ENCODE measurements at regions not wholly inside any gene's neighbourhood (a gene's known extent, or its start where the extent isn't known, plus 50 kb on each side); places are given as distances from the start of the nearest gene placed in this dataset.

DNA sequence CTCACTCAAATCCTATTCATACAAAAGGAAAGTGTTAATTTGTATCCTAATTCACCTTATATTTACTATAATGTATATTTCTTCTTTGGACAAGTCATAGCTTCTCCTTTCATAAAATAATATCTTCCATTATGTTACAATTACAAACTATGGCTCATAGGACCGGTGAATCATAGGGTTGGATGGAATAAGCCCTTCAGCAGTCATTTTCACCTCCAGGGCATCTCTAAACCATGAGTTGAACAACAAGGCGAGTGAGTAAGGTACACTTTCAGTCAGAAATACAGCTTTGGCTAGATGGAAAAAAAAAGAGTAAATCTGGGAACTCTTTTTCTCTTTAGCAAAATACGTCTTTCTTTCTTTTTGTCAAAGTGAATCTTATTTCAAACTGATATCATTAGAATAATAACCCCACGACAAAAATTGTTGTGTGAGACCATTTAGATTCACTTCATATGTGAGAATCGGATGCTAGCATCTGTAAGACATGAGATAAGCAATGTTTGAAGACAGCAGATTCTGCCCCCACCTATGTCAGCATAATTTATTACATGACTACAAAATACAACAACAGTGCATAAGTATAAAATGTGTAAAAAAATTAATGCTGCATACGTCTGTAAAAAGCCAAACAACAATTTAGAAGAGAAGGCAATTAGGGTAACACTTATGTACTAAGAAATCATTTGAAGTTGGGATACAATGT lies 184.4 kb upstream of the SLC38A2 start:
- Histone ChIP-seq H3K27ac (ENCODE audit: low read depth, low read length) (peak overlapping the region; percentile 91), H3K79me2 (ENCODE audit: insufficient read depth, low read length) (peaks cover 12% of the 10 kb centered on the region), H3K4me3 (replicated peaks in 1 of 2; ENCODE audit: low read depth in 1 of 2, low read length in 2 of 2) (0 out of 4 replicates have a peak overlapping the region, but pooled peaks of 1 of the 2 experiments have one; percentile 1), H2AFZ (ENCODE audit: low read depth, low read length, poor library complexity, severe bottlenecking) (no peak overlapping the region), H3K4me2 (ENCODE audit: low read length) (peak overlapping the region; percentile 64), H3K36me3 (ENCODE audit: control insufficient read depth in 1 of 2, insufficient read depth in 2 of 2, low read length in 2 of 2) (0 out of 4 replicates have a peak, but pooled peaks cover 0 to 8% of the 10 kb centered on the region in 2 experiments), H3K4me1 (ENCODE audit: control insufficient read depth in 1 of 2, insufficient read depth in 2 of 2, low read length in 2 of 2) (peaks cover 75 to 83% of the 10 kb centered on the region in 2 experiments), H3K9me3 (ENCODE audit: control insufficient read depth in 1 of 2, insufficient read depth in 1 of 2, low read depth in 1 of 2, low read length in 2 of 2) (no peaks in the 10 kb centered on the region), H3K27me3 (ENCODE audit: insufficient read depth, low read length) (no peaks in the 10 kb centered on the region), H4K20me1 (ENCODE audit: insufficient read depth) (no peaks in the 10 kb centered on the region), H3K9me2 (ENCODE audit: insufficient read depth) (no peaks in the 10 kb centered on the region), H3K9ac (ENCODE audit: low read length) (peak overlapping the region; percentile 58)
- intact Hi-C loops (cut with micrococcal nuclease): loop anchor here (2.0 to 10.0 kb wide), 4 partner anchors 126 to 565 kb away; partner anchors contain the start of genes SCAF11 and SLC38A1
- BruUV-seq (replicated peaks): no TSS peak
- POLR2A ChIA-PET: interaction anchor here (0.6 to 1.7 kb wide), 3 partner anchors 10 to 104 kb away, joined by 3 to 9 read pairs (median 4); no protein-coding TSS in a partner anchor
- peak; percentile 83 for DNase-seq (ENCODE audit: low read depth, low spot score)
- ATAC-seq: peak; percentile 40
- CTCF ChIA-PET: interaction anchor here (1.0 kb wide), 1 partner anchor 105 kb away, joined by 4 read pairs; no protein-coding TSS in a partner anchor
- RAD21 ChIA-PET (ENCODE audit: low non-redundant PET in 1 of 2, low total read pairs in 2 of 2, uncharacterized antibody in 2 of 2, unreplicated experiment in 2 of 2): no interaction called here
- TF ChIP-seq EZH2phosphoT487 (IDR thresholded peaks at IDR 0.05; ENCODE audit: borderline replicate concordance) (no peak), SIN3A (IDR thresholded peaks at IDR 0.05; ENCODE audit: low read depth) (no peak), ELF1 (IDR thresholded peaks at IDR 0.05; ENCODE audit: borderline replicate concordance, low read depth) (no peak), JUND (IDR thresholded peaks at IDR 0.05) (peak; percentile 88), TCF7L2 (IDR thresholded peaks at IDR 0.05; ENCODE audit: borderline replicate concordance, extremely low read depth, insufficient read depth, insufficient read length) (no peak), EZH2 (IDR thresholded peaks at IDR 0.05) (no peak), SP1 (IDR thresholded peaks at IDR 0.05; ENCODE audit: low read depth) (peak; percentile 79), SRF (IDR thresholded peaks at IDR 0.05; ENCODE audit: low read depth) (0 out of 2 replicates have a peak, but pooled peaks have one; percentile 28), ZNF274 (IDR thresholded peaks at IDR 0.05; ENCODE audit: low read depth, low read length) (no peak), CBX3 (IDR thresholded peaks at IDR 0.05; ENCODE audit: low read depth) (peak; percentile 79), CEBPB (IDR thresholded peaks at IDR 0.05; ENCODE audit: low read depth) (peak; percentile 61), RAD21 (IDR thresholded peaks at IDR 0.05; ENCODE audit: low read depth) (peak; percentile 32; the same call in 1 of the 2 replicates), YY1 (IDR thresholded peaks at IDR 0.05; ENCODE audit: extremely low read depth, insufficient replicate concordance, low read depth, low read length) (peak; percentile 45), POLR2A (IDR thresholded peaks at IDR 0.05; ENCODE audit: borderline replicate concordance, extremely low read depth, insufficient read depth, insufficient read length) (no peak), POLR2AphosphoS5 (IDR thresholded peaks at IDR 0.05; ENCODE audit: low read depth, low read length) (peak; percentile 48; the same call in 1 of the 2 replicates), EGR1 (IDR thresholded peaks at IDR 0.05; ENCODE audit: low read depth) (0 out of 2 replicates have a peak, but pooled peaks have one; percentile 20), FOSL1 (IDR thresholded peaks at IDR 0.05; ENCODE audit: low read depth) (peak; percentile 85)
- TF ChIP-seq, protein P1, sequence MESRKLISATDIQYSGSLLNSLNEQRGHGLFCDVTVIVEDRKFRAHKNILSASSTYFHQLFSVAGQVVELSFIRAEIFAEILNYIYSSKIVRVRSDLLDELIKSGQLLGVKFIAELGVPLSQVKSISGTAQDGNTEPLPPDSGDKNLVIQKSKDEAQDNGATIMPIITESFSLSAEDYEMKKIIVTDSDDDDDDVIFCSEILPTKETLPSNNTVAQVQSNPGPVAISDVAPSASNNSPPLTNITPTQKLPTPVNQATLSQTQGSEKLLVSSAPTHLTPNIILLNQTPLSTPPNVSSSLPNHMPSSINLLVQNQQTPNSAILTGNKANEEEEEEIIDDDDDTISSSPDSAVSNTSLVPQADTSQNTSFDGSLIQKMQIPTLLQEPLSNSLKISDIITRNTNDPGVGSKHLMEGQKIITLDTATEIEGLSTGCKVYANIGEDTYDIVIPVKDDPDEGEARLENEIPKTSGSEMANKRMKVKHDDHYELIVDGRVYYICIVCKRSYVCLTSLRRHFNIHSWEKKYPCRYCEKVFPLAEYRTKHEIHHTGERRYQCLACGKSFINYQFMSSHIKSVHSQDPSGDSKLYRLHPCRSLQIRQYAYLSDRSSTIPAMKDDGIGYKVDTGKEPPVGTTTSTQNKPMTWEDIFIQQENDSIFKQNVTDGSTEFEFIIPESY (IDR thresholded peaks at IDR 0.05; ENCODE audit: extremely low read depth, insufficient replicate concordance, low read length): no peak
- TF ChIP-seq, protein P2, sequence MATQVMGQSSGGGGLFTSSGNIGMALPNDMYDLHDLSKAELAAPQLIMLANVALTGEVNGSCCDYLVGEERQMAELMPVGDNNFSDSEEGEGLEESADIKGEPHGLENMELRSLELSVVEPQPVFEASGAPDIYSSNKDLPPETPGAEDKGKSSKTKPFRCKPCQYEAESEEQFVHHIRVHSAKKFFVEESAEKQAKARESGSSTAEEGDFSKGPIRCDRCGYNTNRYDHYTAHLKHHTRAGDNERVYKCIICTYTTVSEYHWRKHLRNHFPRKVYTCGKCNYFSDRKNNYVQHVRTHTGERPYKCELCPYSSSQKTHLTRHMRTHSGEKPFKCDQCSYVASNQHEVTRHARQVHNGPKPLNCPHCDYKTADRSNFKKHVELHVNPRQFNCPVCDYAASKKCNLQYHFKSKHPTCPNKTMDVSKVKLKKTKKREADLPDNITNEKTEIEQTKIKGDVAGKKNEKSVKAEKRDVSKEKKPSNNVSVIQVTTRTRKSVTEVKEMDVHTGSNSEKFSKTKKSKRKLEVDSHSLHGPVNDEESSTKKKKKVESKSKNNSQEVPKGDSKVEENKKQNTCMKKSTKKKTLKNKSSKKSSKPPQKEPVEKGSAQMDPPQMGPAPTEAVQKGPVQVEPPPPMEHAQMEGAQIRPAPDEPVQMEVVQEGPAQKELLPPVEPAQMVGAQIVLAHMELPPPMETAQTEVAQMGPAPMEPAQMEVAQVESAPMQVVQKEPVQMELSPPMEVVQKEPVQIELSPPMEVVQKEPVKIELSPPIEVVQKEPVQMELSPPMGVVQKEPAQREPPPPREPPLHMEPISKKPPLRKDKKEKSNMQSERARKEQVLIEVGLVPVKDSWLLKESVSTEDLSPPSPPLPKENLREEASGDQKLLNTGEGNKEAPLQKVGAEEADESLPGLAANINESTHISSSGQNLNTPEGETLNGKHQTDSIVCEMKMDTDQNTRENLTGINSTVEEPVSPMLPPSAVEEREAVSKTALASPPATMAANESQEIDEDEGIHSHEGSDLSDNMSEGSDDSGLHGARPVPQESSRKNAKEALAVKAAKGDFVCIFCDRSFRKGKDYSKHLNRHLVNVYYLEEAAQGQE (IDR thresholded peaks at IDR 0.05; ENCODE audit: low read depth): no peak
- TF ChIP-seq, protein P3, sequence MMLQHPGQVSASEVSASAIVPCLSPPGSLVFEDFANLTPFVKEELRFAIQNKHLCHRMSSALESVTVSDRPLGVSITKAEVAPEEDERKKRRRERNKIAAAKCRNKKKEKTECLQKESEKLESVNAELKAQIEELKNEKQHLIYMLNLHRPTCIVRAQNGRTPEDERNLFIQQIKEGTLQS (IDR thresholded peaks at IDR 0.05): no peak
- TF ChIP-seq, protein P4, sequence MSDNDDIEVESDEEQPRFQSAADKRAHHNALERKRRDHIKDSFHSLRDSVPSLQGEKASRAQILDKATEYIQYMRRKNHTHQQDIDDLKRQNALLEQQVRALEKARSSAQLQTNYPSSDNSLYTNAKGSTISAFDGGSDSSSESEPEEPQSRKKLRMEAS (IDR thresholded peaks at IDR 0.05): no peak; the same call in 1 of the 2 replicates

All from HCT116 (cell line).